ENCODE measurements at regions not wholly inside any gene's neighbourhood (a gene's known extent, or its start where the extent isn't known, plus 50 kb on each side); places are given as distances from the start of the nearest gene placed in this dataset.
"Not testable (repeated sequence)": the region's sequence is repeated elsewhere in the genome, so short reads cannot be mapped to it uniquely, and the experiment has no call there.

- ATAC-seq; H3K27ac ChIP-seq (ENCODE audit: low read depth, low read length); intact Hi-C loops (cut with micrococcal nuclease); BruUV-seq (replicated peaks); H3K4me2 ChIP-seq (ENCODE audit: low read length); H3K9me2 ChIP-seq (ENCODE audit: insufficient read depth); H3K79me2 ChIP-seq (ENCODE audit: insufficient read depth, low read length); H3K9me3 ChIP-seq (ENCODE audit: control insufficient read depth in 1 of 2, insufficient read depth in 1 of 2, low read depth in 1 of 2, low read length in 2 of 2); H3K27me3 ChIP-seq (ENCODE audit: insufficient read depth, low read length); H3K4me1 ChIP-seq (ENCODE audit: control insufficient read depth in 1 of 2, insufficient read depth in 2 of 2, low read length in 2 of 2); H4K20me1 ChIP-seq (ENCODE audit: insufficient read depth); POLR2A ChIA-PET; H3K36me3 ChIP-seq (ENCODE audit: control insufficient read depth in 1 of 2, insufficient read depth in 2 of 2, low read length in 2 of 2); CTCF ChIA-PET; H3K4me3 ChIP-seq (replicated peaks in 1 of 2; ENCODE audit: low read depth in 1 of 2, low read length in 2 of 2); H2AFZ ChIP-seq (ENCODE audit: low read depth, low read length, poor library complexity, severe bottlenecking); RAD21 ChIA-PET (ENCODE audit: low non-redundant PET in 1 of 2, low total read pairs in 2 of 2, uncharacterized antibody in 2 of 2, unreplicated experiment in 2 of 2); DNase-seq (ENCODE audit: low read depth, low spot score); H3K9ac ChIP-seq (ENCODE audit: low read length): not testable (repeated sequence)
Measured at GRCh38 chr7:94797404-94797803, 110.0 kb upstream of the PPP1R9A start.

GRCh38 chr7:94803821-94804220, 103.6 kb upstream of the PPP1R9A start:
- Histone ChIP-seq H3K27ac (ENCODE audit: low read depth, low read length) (no peak overlapping the region), H3K79me2 (ENCODE audit: insufficient read depth, low read length) (no peaks in the 10 kb centered on the region), H2AFZ (ENCODE audit: low read depth, low read length, poor library complexity, severe bottlenecking) (no peak overlapping the region), H3K36me3 (ENCODE audit: control insufficient read depth in 1 of 2, insufficient read depth in 2 of 2, low read length in 2 of 2) (no peaks in the 10 kb centered on the region), H3K4me3 (replicated peaks in 1 of 2; ENCODE audit: low read depth in 1 of 2, low read length in 2 of 2) (no peak overlapping the region), H3K4me2 (ENCODE audit: low read length) (no peak overlapping the region), H3K27me3 (ENCODE audit: insufficient read depth, low read length) (no peaks in the 10 kb centered on the region), H3K9ac (ENCODE audit: low read length) (no peak overlapping the region), H4K20me1 (ENCODE audit: insufficient read depth) (no peaks in the 10 kb centered on the region), H3K4me1 (ENCODE audit: control insufficient read depth in 1 of 2, insufficient read depth in 2 of 2, low read length in 2 of 2) (no peaks in the 10 kb centered on the region), H3K9me3 (ENCODE audit: control insufficient read depth in 1 of 2, insufficient read depth in 1 of 2, low read depth in 1 of 2, low read length in 2 of 2) (no peaks in the 10 kb centered on the region), H3K9me2 (ENCODE audit: insufficient read depth) (no peaks in the 10 kb centered on the region)
- CTCF ChIA-PET = no interaction called here
- intact Hi-C loops (cut with micrococcal nuclease) = no loop called here
- DNase-seq (ENCODE audit: low read depth, low spot score) (no peak), ATAC-seq (no peak)
- no TSS peak for BruUV-seq (replicated peaks)
- TF ChIP-seq ATF3 (IDR thresholded peaks at IDR 0.05) = no peak
- no peak for TF ChIP-seq SIN3A (IDR thresholded peaks at IDR 0.05; ENCODE audit: low read depth)
- no peak for TF ChIP-seq SP1 (IDR thresholded peaks at IDR 0.05; ENCODE audit: low read depth)
- no peak for TF ChIP-seq JUND (IDR thresholded peaks at IDR 0.05)
- no peak for TF ChIP-seq RAD21 (IDR thresholded peaks at IDR 0.05; ENCODE audit: low read depth)
- TF ChIP-seq POLR2AphosphoS5 (IDR thresholded peaks at IDR 0.05; ENCODE audit: low read depth, low read length) = no peak
- TF ChIP-seq YY1 (IDR thresholded peaks at IDR 0.05; ENCODE audit: extremely low read depth, insufficient replicate concordance, low read depth, low read length) = no peak
- no peak for TF ChIP-seq EZH2phosphoT487 (IDR thresholded peaks at IDR 0.05; ENCODE audit: borderline replicate concordance)
- RAD21 ChIA-PET (ENCODE audit: low non-redundant PET in 1 of 2, low total read pairs in 2 of 2, uncharacterized antibody in 2 of 2, unreplicated experiment in 2 of 2) = no interaction called here
- POLR2A ChIA-PET = no interaction called here

GRCh38 chr7:94808673-94809072, 98.7 kb upstream of the PPP1R9A start:
- POLR2A ChIA-PET; RAD21 ChIA-PET (ENCODE audit: low non-redundant PET in 1 of 2, low total read pairs in 2 of 2, uncharacterized antibody in 2 of 2, unreplicated experiment in 2 of 2); intact Hi-C loops (cut with micrococcal nuclease); H3K9me2 ChIP-seq (ENCODE audit: insufficient read depth); H3K4me2 ChIP-seq (ENCODE audit: low read length); H2AFZ ChIP-seq (ENCODE audit: low read depth, low read length, poor library complexity, severe bottlenecking); H3K9me3 ChIP-seq (ENCODE audit: control insufficient read depth in 1 of 2, insufficient read depth in 1 of 2, low read depth in 1 of 2, low read length in 2 of 2); H3K9ac ChIP-seq (ENCODE audit: low read length); H3K4me1 ChIP-seq (ENCODE audit: control insufficient read depth in 1 of 2, insufficient read depth in 2 of 2, low read length in 2 of 2); H3K27me3 ChIP-seq (ENCODE audit: insufficient read depth, low read length); DNase-seq (ENCODE audit: low read depth, low spot score); H3K27ac ChIP-seq (ENCODE audit: low read depth, low read length); BruUV-seq (replicated peaks); CTCF ChIA-PET; H3K4me3 ChIP-seq (replicated peaks in 1 of 2; ENCODE audit: low read depth in 1 of 2, low read length in 2 of 2); H4K20me1 ChIP-seq (ENCODE audit: insufficient read depth); H3K79me2 ChIP-seq (ENCODE audit: insufficient read depth, low read length); ATAC-seq; H3K36me3 ChIP-seq (ENCODE audit: control insufficient read depth in 1 of 2, insufficient read depth in 2 of 2, low read length in 2 of 2): not testable (repeated sequence)

Measured in HCT116 (cell line).